Osteoblast (primary cell): ENCODE measurements at regions not wholly inside any gene's neighbourhood (a gene's known extent, or its start where the extent isn't known, plus 50 kb on each side); places are given as distances from the start of the nearest gene placed in this dataset.

Source experiments
- DNase-seq: peaks from one replicate; pipeline ENCODE4 v3.0.0; 2011; ENCODE audit warnings: low spot score, mixed read lengths; ENCODE audit not compliant: insufficient read length; ENCODE audit errors: missing footprints
- H2AFZ ChIP-seq: 2 replicates; pipeline ENCODE4 v1.6.0; 2011; ENCODE audit warnings: mild to moderate bottlenecking, low read length
- H3K27ac ChIP-seq: 2 replicates; pipeline ENCODE4 v1.5.1; 2011; ENCODE audit warnings: mild to moderate bottlenecking, low read depth, low read length, moderate library complexity
- H3K27me3 ChIP-seq: 2 replicates; pipeline ENCODE4 v1.6.0; 2012; ENCODE audit warnings: mild to moderate bottlenecking, control low read depth, inconsistent platforms, low read length, moderate library complexity; ENCODE audit not compliant: insufficient read depth
- H3K36me3 ChIP-seq: 2 replicates; pipeline ENCODE4 v1.5.1; 2011; ENCODE audit warnings: mild to moderate bottlenecking, low read length, control low read depth, moderate library complexity; ENCODE audit not compliant: insufficient read depth
- H3K4me1 ChIP-seq: 2 replicates; pipeline ENCODE4 v1.5.1; 2011; ENCODE audit warnings: mild to moderate bottlenecking, low read length, control low read depth, moderate library complexity; ENCODE audit not compliant: insufficient read depth
- H3K4me2 ChIP-seq: 2 replicates; pipeline ENCODE4 v1.6.0; 2011; ENCODE audit warnings: mild to moderate bottlenecking, low read length; ENCODE audit not compliant: insufficient read depth
- H3K4me3 ChIP-seq: fragments of 200-600 bp; sonication (generic); 3 replicates; pipeline ENCODE4 v1.5.1; 2012; ENCODE audit warnings: mild to moderate bottlenecking, low read length, inconsistent platforms; ENCODE audit not compliant: insufficient read depth
- H3K79me2 ChIP-seq: 2 replicates; pipeline ENCODE4 v1.6.0; 2012; ENCODE audit warnings: mild to moderate bottlenecking, low read length, control low read depth, inconsistent platforms; ENCODE audit not compliant: insufficient read depth
- H3K9me3 ChIP-seq: 2 replicates; pipeline ENCODE4 v1.5.1; 2011; ENCODE audit warnings: low read depth, low read length, control low read depth
- H4K20me1 ChIP-seq: 2 replicates; pipeline ENCODE4 v1.6.0; 2012; ENCODE audit warnings: mild to moderate bottlenecking, low read length, control low read depth; ENCODE audit not compliant: insufficient read depth
- TF ChIP-seq, protein P1 (sequence below): IDR thresholded peaks from 2 replicates; pipeline ENCODE4 v1.5.1; 2011; ENCODE audit warnings: mild to moderate bottlenecking, low read depth, low read length, moderate library complexity; ENCODE audit errors: extremely low read depth

DNA sequence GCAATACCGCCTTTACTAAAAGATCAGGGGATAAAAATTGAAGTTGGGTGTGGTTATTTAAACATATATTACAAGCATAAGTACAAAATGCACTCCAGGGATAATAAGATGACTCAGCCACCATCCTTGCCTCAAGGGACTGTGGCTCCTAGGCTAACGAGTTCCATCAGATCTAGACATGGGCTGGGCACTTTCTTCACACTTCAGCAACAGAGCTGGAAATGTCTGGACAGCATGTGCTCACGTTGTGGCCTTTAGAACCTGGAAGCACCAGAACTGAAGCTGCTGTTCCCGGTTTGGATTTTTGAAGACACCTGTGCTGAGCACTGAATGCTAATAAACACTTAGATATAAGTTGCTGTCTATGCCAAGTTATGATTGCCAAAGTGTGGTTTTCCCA lies 384.2 kb upstream of the SALL3 start:
- no peaks in the 10 kb centered on the region for H4K20me1 ChIP-seq
- TF ChIP-seq, protein P1, sequence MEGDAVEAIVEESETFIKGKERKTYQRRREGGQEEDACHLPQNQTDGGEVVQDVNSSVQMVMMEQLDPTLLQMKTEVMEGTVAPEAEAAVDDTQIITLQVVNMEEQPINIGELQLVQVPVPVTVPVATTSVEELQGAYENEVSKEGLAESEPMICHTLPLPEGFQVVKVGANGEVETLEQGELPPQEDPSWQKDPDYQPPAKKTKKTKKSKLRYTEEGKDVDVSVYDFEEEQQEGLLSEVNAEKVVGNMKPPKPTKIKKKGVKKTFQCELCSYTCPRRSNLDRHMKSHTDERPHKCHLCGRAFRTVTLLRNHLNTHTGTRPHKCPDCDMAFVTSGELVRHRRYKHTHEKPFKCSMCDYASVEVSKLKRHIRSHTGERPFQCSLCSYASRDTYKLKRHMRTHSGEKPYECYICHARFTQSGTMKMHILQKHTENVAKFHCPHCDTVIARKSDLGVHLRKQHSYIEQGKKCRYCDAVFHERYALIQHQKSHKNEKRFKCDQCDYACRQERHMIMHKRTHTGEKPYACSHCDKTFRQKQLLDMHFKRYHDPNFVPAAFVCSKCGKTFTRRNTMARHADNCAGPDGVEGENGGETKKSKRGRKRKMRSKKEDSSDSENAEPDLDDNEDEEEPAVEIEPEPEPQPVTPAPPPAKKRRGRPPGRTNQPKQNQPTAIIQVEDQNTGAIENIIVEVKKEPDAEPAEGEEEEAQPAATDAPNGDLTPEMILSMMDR: no peak
- H3K27me3 ChIP-seq: no peaks in the 10 kb centered on the region
- H3K9me3 ChIP-seq: peaks cover 2% of the 10 kb centered on the region
- no peak for DNase-seq
- no peaks in the 10 kb centered on the region for H3K4me1 ChIP-seq
- no peak overlapping the region for H3K4me2 ChIP-seq
- no peak overlapping the region for H3K27ac ChIP-seq
- H3K36me3 ChIP-seq: no peaks in the 10 kb centered on the region
- H2AFZ ChIP-seq: no peak overlapping the region
- H3K79me2 ChIP-seq: no peaks in the 10 kb centered on the region
- H3K4me3 ChIP-seq: no peak overlapping the region

DNA sequence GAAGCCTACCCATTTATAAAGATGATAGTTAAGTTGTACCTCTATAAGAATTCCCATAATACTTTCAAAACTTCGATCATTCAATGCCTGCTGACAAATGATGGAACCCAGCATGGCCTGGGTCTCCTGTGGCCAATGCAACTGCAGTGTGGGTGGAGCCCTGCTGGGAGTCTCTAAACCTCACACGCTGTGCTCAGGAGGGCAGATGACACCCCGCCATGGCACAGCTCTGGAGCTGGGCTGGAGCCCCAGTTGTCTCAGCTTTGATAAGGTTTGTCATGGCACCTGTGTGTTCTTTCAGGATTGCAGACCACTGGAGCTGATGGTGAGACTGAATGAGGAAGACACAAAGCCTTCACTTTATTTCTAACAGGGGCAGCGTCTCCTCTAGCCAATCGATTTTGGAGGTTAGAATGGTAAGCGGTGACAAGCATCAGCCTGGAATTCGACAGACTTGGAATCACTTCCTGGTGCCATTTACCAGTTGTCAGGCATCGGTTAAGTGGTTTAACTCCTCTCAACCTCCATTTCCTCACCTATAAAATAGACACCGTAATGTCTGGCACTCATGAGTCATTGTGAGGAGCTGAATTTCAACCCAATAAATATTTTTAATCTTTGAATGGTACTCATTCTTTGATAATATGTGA lies 383.6 kb upstream of the SALL3 start:
- TF ChIP-seq, protein P1: no peak
- Histone ChIP-seq H2AFZ (no peak overlapping the region), H3K9me3 (peaks cover 2% of the 10 kb centered on the region), H3K4me1 (no peaks in the 10 kb centered on the region), H4K20me1 (no peaks in the 10 kb centered on the region), H3K27ac (no peak overlapping the region), H3K27me3 (no peaks in the 10 kb centered on the region), H3K4me2 (no peak overlapping the region), H3K36me3 (no peaks in the 10 kb centered on the region), H3K4me3 (no peak overlapping the region), H3K79me2 (no peaks in the 10 kb centered on the region)
- no peak for DNase-seq

DNA sequence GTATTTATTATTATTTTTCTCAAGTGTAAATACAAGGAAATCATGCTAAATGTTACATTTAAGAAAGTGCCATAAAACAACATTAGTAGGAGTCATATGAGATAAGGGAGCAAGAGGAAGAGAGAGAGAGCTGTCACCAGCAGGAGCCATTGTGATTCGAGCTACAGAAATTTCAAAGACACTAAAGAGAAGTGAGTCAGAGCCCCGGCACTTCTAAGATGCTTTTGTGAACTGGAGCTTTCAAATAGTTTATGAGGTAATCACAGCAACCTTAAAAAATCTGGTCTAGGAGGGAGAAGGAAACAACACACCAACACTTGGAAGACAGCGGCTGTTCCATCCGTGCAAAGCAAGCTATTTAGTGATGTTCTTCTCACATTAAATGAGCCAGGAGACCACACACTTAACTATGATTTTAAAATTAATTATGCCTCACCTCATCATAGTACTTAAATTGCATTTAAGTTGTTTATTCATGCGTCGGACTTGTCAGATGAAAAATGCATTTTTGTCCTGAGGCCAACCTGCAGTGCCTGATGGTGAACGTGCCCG lies 382.7 kb upstream of the SALL3 start:
- no peak for DNase-seq
- Histone ChIP-seq H3K27ac (no peak overlapping the region), H3K4me3 (no peak overlapping the region), H3K4me1 (no peaks in the 10 kb centered on the region), H3K9me3 (peaks cover 2% of the 10 kb centered on the region), H4K20me1 (no peaks in the 10 kb centered on the region), H3K36me3 (no peaks in the 10 kb centered on the region), H3K27me3 (no peaks in the 10 kb centered on the region), H2AFZ (no peak overlapping the region), H3K4me2 (no peak overlapping the region), H3K79me2 (no peaks in the 10 kb centered on the region)
- TF ChIP-seq, protein P1: no peak

DNA sequence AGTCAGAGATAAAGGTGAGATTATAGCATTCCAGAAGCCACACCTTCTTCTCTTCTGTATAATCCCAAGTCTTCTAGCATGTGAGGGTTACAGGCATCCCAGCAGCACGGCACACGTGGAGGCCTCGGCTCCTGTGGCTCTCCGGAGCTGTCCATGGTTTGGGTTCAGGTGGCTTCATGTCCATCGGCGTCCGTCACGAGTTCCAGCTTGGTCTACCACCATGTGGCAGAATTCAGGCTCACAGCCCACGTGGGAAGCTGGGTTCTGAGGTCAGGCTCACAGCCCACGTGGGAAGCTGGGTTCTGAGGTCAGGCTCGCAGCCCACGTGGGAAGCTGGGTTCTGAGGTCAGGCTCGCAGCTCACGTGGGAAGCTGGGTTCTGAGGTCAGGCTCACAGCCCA lies 378.3 kb upstream of the SALL3 start:
- Histone ChIP-seq H3K27ac (no peak overlapping the region), H3K4me3 (no peak overlapping the region), H3K79me2 (no peaks in the 10 kb centered on the region), H3K27me3 (no peaks in the 10 kb centered on the region), H3K36me3 (no peaks in the 10 kb centered on the region), H3K4me2 (no peak overlapping the region), H2AFZ (no peak overlapping the region), H3K9me3 (peaks cover 3% of the 10 kb centered on the region), H4K20me1 (no peaks in the 10 kb centered on the region), H3K4me1 (no peaks in the 10 kb centered on the region)
- TF ChIP-seq, protein P1: no peak
- DNase-seq: no peak
